T1000 (cell line): ENCODE measurements at regions not wholly inside any gene's neighbourhood (a gene's known extent, or its start where the extent isn't known, plus 50 kb on each side); places are given as distances from the start of the nearest gene placed in this dataset.
"Not testable (repeated sequence)": the region's sequence is repeated elsewhere in the genome, so short reads cannot be mapped to it uniquely, and the experiment has no call there.

ENCODE experiments used
- DNase-seq: peaks from one replicate; lab custom pipeline; 2025; ENCODE audit warnings: mixed read lengths; lab: John Stamatoyannopoulos, UW

GRCh38 chr12:17084831-17085230 lies 478.9 kb upstream of the LMO3 start:
- DNase-seq: no peak

DNA sequence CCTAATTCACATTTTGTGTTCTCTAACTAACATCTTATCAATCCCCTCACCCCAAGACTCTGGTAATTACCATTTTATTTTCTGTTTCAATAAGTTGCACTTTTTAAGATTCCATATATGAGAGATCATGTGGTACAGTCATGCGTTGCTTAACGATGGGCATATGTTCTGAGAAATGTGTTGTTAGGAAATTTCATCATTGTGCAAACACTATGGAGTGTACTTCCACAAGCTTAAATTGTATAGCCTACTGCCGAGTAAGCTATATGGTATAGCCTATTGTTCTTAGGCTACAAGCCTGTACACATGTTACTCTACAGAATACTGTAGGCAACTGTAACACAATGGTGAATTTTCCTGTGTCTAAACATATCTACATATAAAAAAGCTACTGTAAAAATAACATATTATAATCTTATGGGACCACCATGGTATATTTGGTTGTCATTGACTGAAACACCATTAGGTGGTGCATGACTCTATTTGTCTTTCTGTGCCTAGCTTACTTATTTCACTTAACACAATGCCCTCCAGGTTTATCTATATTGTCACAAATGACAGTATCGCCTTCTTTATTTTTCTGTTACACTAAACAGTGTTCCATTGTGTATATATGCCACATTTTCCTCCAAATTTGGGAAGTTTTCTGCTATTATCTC lies 473.4 kb upstream of the LMO3 start:
- no peak for DNase-seq

GRCh38 chr12:17077594-17077993 lies 471.6 kb upstream of the LMO3 start:
- DNase-seq: no peak

- no peak for DNase-seq
Measured at GRCh38 chr12:17076811-17077210, 470.8 kb upstream of the LMO3 start.

DNA sequence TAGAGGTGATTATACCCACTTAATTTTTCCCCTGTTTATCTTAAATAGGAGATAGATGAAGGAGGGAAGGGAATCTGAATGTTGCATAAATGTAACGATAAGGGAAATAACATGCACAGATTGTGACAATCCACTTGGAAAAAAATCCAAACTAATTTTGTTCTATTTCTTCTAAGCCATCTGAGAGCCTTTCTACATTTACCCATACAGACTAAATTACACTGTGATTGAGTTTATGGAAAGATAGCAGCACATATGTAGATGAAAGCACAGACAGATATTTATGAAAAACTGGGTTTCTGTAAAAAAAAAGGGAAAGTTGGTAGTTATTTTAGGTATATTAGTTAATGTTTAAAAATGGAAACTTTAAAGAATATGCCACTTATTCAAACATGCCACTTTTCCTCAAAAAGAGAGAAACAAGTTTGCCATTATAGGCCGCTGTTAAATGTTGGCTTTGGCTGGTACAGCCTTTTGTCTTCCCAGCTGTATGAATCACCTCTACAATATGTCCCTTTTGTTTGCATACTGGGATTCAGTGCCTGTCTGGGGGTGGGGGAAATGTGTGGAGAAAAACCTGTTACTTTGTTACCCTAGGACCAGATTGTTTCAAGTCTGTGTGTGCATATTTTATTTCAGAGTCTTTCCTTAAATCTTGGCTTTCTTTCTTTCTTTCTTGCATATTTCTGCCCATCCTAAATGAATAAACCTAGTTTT lies 470.2 kb upstream of the LMO3 start:
- DNase-seq: no peak

DNA sequence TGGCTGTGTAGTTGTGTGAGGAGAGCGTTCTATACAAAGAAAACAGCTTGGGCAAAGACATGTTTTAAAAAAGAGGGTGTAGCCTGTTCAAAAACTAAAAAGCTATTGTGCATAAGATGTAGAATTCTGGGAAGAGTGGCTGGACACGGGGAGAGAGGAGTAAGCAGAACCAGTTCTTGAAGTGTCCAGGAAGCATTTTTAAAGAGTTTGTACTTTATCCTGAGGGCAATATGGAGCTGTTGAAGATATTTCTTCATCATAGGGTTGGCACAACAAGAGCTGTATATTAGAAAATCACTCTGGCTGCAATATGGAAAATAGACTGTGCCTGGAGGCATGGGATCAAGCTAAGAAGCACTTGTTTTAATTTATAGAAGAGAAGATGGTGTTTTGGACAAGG lies 458.9 kb upstream of the LMO3 start:
- no peak for DNase-seq

DNA sequence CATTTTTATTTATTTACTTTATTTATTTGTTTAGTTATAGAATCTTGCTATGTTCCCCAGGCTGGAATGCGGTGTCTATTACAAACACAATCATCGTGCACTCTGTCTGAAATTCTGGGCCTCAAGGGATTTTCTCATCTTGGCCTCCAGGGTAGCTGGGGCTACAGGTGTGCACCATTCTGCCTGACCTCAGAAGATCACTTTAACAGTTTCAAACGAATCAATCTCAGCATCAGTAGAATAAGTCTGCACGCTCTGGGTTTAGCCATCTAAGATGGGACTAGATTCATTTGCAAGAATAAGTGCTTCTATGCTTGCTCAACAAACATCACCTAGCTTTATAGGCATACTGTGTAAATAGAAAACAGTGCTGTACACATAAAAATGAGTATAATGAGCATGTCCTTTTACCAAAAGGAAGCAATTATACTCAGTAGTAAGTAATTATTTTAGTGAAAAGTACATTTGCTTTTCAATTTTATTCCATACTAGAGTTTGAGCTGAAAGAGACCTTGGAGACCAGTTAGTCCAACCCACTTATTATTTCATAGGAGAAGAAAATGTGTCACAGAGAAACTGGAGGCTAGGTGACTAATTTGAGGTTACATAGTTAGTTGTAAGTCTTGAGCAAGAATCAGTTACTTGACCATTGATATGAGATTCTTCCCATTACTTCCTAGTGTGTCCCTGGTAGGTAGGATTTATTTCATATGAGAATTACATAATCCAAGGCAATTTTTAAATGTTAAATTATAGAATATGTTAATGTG lies 456.5 kb upstream of the LMO3 start:
- DNase-seq: no peak

DNA sequence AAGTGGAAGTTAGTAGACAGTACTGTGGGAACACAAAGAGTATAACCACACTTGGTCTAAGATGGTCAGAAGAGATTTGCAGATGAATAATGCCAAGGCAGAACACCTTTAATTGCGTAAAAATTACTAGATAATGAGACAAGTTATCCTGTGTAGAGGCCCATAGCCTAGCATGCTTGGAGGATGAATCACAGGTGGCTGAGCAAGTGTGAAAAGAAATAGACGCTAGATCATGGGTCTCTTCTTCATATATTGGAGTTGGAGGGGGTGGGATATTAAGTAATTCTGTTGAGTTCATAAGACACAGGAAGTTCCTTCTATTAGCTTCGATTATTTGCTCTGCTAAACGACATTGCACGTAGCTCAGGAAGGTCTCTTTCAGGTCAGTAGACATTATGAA lies 454.3 kb upstream of the LMO3 start:
- no peak for DNase-seq

DNA sequence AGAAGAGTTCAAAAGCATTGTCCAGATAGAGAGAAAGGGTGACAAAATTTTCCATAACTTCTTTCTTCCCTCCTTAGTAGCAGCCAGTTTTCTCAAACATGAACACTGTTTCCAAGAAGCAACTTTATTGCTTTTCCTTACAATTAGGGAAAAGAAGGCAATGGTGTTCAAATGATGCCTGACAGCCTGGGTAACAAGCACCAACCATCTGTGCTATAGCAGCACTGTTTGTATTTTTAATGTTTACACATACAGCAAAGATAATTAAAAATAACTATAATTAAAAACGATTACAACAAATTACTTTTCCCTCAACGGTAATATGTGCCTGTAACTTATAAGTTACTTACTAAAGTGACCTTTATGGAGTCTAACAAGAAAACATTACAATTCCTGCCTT lies 450.6 kb upstream of the LMO3 start:
- DNase-seq: no peak

GRCh38 chr12:17038923-17039322 lies 433.0 kb upstream of the LMO3 start:
- no peak for DNase-seq

DNA sequence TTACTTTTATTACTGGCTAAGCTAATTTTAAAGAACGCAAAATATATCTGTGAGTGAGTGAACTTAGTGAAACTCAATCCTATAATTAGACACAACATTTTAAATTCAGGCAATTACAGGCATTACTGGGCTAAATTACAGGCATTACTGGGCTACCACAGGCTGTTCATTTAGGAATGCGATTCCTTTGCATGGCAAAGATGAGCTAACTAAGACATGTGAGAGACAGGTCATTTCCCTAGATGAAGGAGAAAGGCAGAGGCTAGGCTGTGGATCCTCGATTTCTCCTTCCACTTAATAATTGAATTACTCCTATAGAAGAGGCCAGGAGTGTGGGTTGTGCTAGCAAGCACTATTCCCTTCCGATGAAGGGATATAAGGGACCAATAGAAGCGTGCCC lies 429.4 kb upstream of the LMO3 start:
- DNase-seq: no peak

GRCh38 chr12:17030338-17030737 lies 424.4 kb upstream of the LMO3 start:
- no peak for DNase-seq

GRCh38 chr12:17028348-17028747 lies 422.4 kb upstream of the LMO3 start:
- DNase-seq: no peak

- not testable (repeated sequence) for DNase-seq
Measured at GRCh38 chr12:17025424-17025823, 419.5 kb upstream of the LMO3 start.

DNA sequence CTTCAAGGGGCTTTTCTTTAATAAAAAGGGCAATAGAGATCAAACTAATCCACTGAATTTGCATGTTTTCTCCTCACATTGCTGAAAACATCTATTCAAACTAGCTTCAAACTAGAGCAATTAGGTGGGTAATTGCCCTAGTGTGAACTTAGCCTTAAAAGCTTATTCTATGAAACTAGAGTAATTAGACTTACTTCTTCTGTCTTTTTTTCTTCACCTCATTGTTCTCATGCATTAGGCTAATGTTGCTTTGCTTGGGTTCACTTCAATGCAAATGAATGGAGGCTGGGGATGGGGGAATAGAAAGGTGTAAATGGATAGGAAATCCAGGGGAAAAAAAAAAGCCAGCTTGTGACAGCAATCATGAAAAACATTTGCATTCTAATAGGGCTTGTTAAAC lies 414.8 kb upstream of the LMO3 start:
- DNase-seq: no peak

- DNase-seq: no peak
Measured at GRCh38 chr12:17017402-17017801, 411.4 kb upstream of the LMO3 start.

GRCh38 chr12:17016116-17016864 lies 410.3 kb upstream of the LMO3 start:
- no peak for DNase-seq

DNA sequence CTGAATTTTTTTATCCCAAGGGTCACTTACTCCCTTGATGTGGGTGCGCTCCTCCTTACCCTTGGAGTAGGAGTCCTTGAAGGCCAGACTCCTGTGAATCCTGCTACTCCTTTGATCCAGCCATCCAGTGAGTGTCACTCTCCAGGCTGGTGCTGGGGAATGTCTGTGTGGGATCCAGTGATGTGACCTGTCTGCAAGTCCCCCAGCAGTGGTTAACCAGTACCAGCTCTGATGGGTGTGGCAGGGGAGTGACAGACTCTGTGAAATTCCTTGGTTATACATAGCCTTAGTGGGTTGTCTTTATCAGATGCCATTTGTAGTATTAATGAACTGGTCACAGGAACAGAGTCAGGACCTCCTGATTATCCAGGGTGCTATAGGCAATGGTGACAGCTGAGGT lies 409.5 kb upstream of the LMO3 start:
- DNase-seq: no peak

DNA sequence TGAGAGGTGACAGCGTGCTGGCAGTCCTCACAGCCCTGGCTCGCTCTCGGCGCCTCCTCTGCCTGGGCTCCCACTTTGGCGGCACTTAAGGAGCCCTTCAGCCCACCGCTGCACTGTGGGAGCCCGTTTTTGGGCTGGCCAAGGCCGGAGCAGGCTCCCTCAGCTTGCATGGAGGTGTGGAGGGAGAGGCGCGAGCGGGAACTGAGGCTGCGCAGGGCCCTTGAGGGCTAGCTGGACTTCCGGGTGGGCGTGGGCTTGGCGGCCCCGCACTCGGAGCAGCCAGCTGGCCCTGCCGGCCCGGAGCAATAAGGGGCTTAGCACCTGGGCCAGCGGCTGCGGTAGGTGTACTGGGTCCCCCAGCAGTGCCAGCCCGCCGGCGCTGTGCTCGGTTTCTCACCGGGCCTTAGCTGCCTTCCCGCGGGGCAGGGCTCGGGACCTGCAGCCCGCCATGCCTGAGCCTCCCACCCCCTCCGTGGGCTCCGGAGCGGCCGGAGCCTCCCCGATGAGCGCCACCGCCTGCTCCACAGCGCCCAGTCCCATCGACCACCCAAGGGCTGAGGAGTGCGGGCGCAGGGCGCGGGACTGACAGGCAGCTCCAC lies 401.6 kb upstream of the LMO3 start:
- not testable (repeated sequence) for DNase-seq

GRCh38 chr12:16998538-16998937 lies 392.6 kb upstream of the LMO3 start:
- DNase-seq: not testable (repeated sequence)

DNA sequence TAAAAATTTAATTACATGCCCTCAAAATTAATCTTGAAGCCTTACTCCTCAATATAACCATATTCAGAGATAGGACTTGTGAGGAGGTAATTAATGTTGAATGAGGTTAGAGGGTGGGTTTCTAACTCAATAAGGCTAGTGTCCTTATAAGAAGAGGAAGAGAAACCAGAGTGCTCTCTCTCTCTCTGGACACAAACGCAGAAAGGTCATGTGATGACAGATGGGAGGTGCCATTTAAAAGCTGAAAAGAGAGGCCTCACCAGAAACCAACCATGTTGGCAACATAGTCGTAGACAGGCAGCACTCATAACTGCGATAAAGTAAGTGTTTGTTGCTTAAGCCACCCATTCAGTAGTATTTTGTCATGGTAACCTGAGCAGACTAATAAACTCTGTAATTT lies 378.5 kb upstream of the LMO3 start:
- no peak for DNase-seq
